Activated CD8-positive, alpha-beta T cell treated with anti-CD3 and anti-CD28 coated beads for 36 hours (primary cell): ENCODE measurements at regions not wholly inside any gene's neighbourhood (a gene's known extent, or its start where the extent isn't known, plus 50 kb on each side); places are given as distances from the start of the nearest gene placed in this dataset.

Experiments
- ATAC-seq: fragments of 200-7000 bp; cut with Tn5 transposase; one replicate; pipeline ENCODE4 v1.10.0; 2021; ENCODE audit warnings: mild to moderate bottlenecking, moderate library complexity
- CTCF ChIA-PET: fragments of 350-600 bp; sonication (Branson Sonifier 250); formaldehyde crosslinking; loops from one replicate; lab custom pipeline; 2021; ENCODE audit warnings: antibody characterized with exemption; lab: Charles Lee
- POLR2A ChIA-PET: fragments of 350-600 bp; sonication (Branson Sonifier 250); formaldehyde crosslinking; loops from one replicate; lab custom pipeline; 2021; ENCODE audit warnings: antibody characterized with exemption; lab: Charles Lee
- DNase-seq: peaks from one replicate; pipeline ENCODE4 v3.0.0-alpha.2; 2020
- H3K27ac Mint-ChIP-seq: one replicate; pipeline ENCODE4 v1.8.0; 2021; ENCODE audit warnings: mild to moderate bottlenecking, mixed read lengths
- H3K27me3 Mint-ChIP-seq: one replicate; pipeline ENCODE4 v1.8.0; 2021; ENCODE audit warnings: mixed read lengths
- H3K36me3 Mint-ChIP-seq: one replicate; pipeline ENCODE4 v1.8.0; 2021; ENCODE audit warnings: low read depth, mixed read lengths
- H3K4me1 Mint-ChIP-seq: one replicate; pipeline ENCODE4 v1.8.0; 2021; ENCODE audit warnings: low read depth, mixed read lengths
- H3K4me3 Mint-ChIP-seq: one replicate; pipeline ENCODE4 v1.8.0; 2021; ENCODE audit warnings: mild to moderate bottlenecking, moderate library complexity, mixed read lengths
- H3K9me3 Mint-ChIP-seq: one replicate; pipeline ENCODE4 v1.8.0; 2021; ENCODE audit warnings: mixed read lengths
- intact Hi-C: fragments of 100-400 bp; cut with micrococcal nuclease; formaldehyde crosslinking; loops from one replicate; pipeline ENCODE4 v1.10.0; 2022
- TF ChIP-seq, protein P1 (sequence below): fragments of 200-600 bp; IDR thresholded peaks from one replicate; pipeline ENCODE4 v1.8.0; 2022; ENCODE audit warnings: antibody characterized with exemption, mild to moderate bottlenecking

DNA sequence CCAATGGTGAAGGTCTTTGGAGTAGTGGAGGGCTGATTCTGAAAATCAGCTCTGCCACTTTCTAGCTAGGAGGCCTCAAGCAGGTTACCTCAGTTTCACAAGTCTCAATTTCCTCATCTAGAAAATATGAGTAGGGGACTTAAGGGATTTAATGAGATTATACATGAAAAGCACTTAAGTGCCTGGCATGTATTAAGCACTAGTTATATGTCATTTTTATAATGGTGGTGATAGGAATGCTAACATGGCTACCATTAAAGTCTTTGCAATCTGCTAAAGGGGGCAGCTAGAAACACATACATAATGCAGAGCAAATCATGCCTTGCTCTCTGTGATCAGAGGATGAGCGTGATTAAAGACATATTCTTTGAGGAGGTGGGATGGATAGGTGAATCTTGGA is 640.9 kb upstream of the ZEB2 start:
- Mint-ChIP-seq H3K4me1 (no peaks in the 10 kb centered on the region), H3K9me3 (no peaks in the 10 kb centered on the region), H3K36me3 (no peaks in the 10 kb centered on the region), H3K27me3 (no peaks in the 10 kb centered on the region), H3K4me3 (no peak overlapping the region), H3K27ac (no peak overlapping the region)
- no peak for DNase-seq
- TF ChIP-seq, protein P1, sequence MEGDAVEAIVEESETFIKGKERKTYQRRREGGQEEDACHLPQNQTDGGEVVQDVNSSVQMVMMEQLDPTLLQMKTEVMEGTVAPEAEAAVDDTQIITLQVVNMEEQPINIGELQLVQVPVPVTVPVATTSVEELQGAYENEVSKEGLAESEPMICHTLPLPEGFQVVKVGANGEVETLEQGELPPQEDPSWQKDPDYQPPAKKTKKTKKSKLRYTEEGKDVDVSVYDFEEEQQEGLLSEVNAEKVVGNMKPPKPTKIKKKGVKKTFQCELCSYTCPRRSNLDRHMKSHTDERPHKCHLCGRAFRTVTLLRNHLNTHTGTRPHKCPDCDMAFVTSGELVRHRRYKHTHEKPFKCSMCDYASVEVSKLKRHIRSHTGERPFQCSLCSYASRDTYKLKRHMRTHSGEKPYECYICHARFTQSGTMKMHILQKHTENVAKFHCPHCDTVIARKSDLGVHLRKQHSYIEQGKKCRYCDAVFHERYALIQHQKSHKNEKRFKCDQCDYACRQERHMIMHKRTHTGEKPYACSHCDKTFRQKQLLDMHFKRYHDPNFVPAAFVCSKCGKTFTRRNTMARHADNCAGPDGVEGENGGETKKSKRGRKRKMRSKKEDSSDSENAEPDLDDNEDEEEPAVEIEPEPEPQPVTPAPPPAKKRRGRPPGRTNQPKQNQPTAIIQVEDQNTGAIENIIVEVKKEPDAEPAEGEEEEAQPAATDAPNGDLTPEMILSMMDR, result no peak
- POLR2A ChIA-PET, result no interaction called here
- ATAC-seq, result no peak
- CTCF ChIA-PET, result no interaction called here
- intact Hi-C loops, result no loop called here

GRCh38 chr2:145159676-145160075 is 639.8 kb upstream of the ZEB2 start:
- DNase-seq, result no peak
- Mint-ChIP-seq H3K27ac (no peak overlapping the region), H3K36me3 (no peaks in the 10 kb centered on the region)

GRCh38 chr2:145157741-145158591 is 638.0 kb upstream of the ZEB2 start:
- no peaks in the 10 kb centered on the region for H3K36me3 Mint-ChIP-seq
- H3K27me3 Mint-ChIP-seq, result no peaks in the 10 kb centered on the region
- H3K9me3 Mint-ChIP-seq, result peaks cover 3% of the 10 kb centered on the region
- H3K4me3 Mint-ChIP-seq, result no peak overlapping the region
- ChIA-PET POLR2A (no interaction called here), CTCF (no interaction called here)
- no peaks in the 10 kb centered on the region for H3K4me1 Mint-ChIP-seq
- intact Hi-C loops, result no loop called here
- no peak for DNase-seq
- TF ChIP-seq, protein P1, result no peak
- H3K27ac Mint-ChIP-seq, result no peak overlapping the region
- ATAC-seq, result no peak

More at GRCh38 chr2:145159676-145160075, 639.8 kb upstream of the ZEB2 start:
- intact Hi-C loops, result no loop called here
- Mint-ChIP-seq H3K4me3 (no peak overlapping the region), H3K27me3 (no peaks in the 10 kb centered on the region), H3K9me3 (no peaks in the 10 kb centered on the region), H3K4me1 (no peaks in the 10 kb centered on the region)
- CTCF ChIA-PET, result no interaction called here
- TF ChIP-seq, protein P1, result no peak
- no peak for ATAC-seq
- POLR2A ChIA-PET, result no interaction called here

DNA sequence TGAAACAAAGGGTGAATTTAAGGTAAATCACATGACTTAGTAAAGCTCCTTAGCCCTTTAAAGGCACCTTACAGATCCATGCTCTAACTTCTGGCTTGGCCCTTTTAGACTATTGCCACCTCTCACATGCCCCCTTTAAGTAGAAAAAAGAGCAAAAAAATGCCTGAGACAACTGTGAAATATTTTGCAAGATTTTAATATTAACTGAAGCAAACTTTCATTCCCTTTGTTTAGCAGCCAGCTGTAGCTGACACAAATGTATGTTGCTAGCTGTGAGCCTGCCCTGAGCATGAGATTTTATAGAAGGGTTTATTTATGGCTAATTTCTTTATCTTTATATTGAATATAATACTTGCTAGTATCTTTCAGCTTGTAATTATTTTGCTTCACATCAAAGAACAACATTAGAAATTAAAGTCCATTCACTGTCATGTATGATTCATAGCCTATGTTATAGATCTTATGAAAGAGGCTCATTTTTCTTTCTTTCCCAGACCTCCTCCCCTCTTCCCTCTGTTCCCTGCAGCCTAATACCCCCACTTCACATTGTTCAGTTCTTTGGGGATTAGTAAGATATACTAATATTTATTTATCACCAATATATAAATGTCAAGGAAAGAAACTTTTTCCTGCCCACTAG is 637.2 kb upstream of the ZEB2 start:
- Mint-ChIP-seq H3K27ac (no peak overlapping the region), H3K36me3 (no peaks in the 10 kb centered on the region), H3K27me3 (no peaks in the 10 kb centered on the region), H3K4me3 (no peak overlapping the region), H3K4me1 (no peaks in the 10 kb centered on the region), H3K9me3 (peaks cover 4% of the 10 kb centered on the region)
- DNase-seq (no peak), ATAC-seq (no peak)
- TF ChIP-seq, protein P1, result no peak
- CTCF ChIA-PET, result no interaction called here
- POLR2A ChIA-PET, result no interaction called here
- intact Hi-C loops, result no loop called here

GRCh38 chr2:145156199-145156598 is 636.3 kb upstream of the ZEB2 start:
- CTCF ChIA-PET, result no interaction called here
- Mint-ChIP-seq H3K4me3 (no peak overlapping the region), H3K36me3 (no peaks in the 10 kb centered on the region), H3K9me3 (peaks cover 7% of the 10 kb centered on the region), H3K27me3 (no peaks in the 10 kb centered on the region), H3K27ac (no peak overlapping the region), H3K4me1 (no peaks in the 10 kb centered on the region)
- intact Hi-C loops, result no loop called here
- DNase-seq (no peak), ATAC-seq (no peak)
- TF ChIP-seq, protein P1, result no peak
- POLR2A ChIA-PET, result no interaction called here
